Activated CD8-positive, alpha-beta T cell treated with anti-CD3 and anti-CD28 coated beads for 36 hours (primary cell): ENCODE measurements at regions not wholly inside any gene's neighbourhood (a gene's known extent, or its start where the extent isn't known, plus 50 kb on each side); places are given as distances from the start of the nearest gene placed in this dataset.

Source experiments
- ATAC-seq: fragments of 200-7000 bp; cut with Tn5 transposase; one replicate; pipeline ENCODE4 v1.10.0; 2021; ENCODE audit warnings: mild to moderate bottlenecking, moderate library complexity
- CTCF ChIA-PET: fragments of 350-600 bp; sonication (Branson Sonifier 250); formaldehyde crosslinking; loops from one replicate; lab custom pipeline; 2021; ENCODE audit warnings: antibody characterized with exemption; lab: Charles Lee
- POLR2A ChIA-PET: fragments of 350-600 bp; sonication (Branson Sonifier 250); formaldehyde crosslinking; loops from one replicate; lab custom pipeline; 2021; ENCODE audit warnings: antibody characterized with exemption; lab: Charles Lee
- DNase-seq: peaks from one replicate; pipeline ENCODE4 v3.0.0-alpha.2; 2020
- H3K27ac Mint-ChIP-seq: one replicate; pipeline ENCODE4 v1.8.0; 2021; ENCODE audit warnings: mild to moderate bottlenecking, mixed read lengths
- H3K27me3 Mint-ChIP-seq: one replicate; pipeline ENCODE4 v1.8.0; 2021; ENCODE audit warnings: mixed read lengths
- H3K36me3 Mint-ChIP-seq: one replicate; pipeline ENCODE4 v1.8.0; 2021; ENCODE audit warnings: low read depth, mixed read lengths
- H3K4me1 Mint-ChIP-seq: one replicate; pipeline ENCODE4 v1.8.0; 2021; ENCODE audit warnings: low read depth, mixed read lengths
- H3K4me3 Mint-ChIP-seq: one replicate; pipeline ENCODE4 v1.8.0; 2021; ENCODE audit warnings: mild to moderate bottlenecking, moderate library complexity, mixed read lengths
- H3K9me3 Mint-ChIP-seq: one replicate; pipeline ENCODE4 v1.8.0; 2021; ENCODE audit warnings: mixed read lengths
- intact Hi-C: fragments of 100-400 bp; cut with micrococcal nuclease; formaldehyde crosslinking; loops from one replicate; pipeline ENCODE4 v1.10.0; 2022
- TF ChIP-seq, protein P1 (sequence below): fragments of 200-600 bp; IDR thresholded peaks from one replicate; pipeline ENCODE4 v1.8.0; 2022; ENCODE audit warnings: antibody characterized with exemption, mild to moderate bottlenecking

DNA sequence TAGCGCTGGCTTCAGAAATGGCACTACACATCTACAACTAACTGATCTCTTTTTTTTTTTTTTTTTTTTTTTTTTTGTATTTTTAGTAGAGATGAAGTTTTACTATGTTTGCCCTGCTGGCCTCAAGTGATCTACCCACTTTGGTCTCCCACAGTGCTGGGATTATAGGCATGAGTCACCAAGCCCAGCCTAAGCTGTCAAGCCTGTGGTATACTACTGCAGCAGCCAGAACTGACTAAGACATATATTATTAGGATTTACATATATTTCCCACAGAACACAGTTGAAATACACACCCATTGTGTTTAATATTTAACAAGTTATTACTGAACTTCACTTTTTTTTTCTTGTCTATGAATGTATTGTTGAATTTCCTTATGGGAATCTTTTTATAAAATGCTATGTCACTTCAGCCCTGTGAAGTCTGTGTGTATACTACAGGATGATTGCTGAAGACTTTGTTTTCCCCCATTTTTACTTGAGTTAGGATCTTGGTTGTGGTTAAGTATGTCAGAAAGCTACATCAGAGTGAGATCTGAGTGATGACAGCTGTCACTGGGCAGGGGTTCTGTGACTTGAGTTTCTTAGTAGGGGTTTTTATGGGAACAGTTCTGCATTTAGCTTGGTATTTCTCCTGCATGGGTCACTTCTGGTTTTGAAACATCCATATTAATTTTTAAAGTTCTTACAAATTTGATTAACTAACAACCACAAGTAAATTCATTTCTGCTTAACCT, 481.5 kb downstream of the CDY2B start:
- no peaks in the 10 kb centered on the region for H3K36me3 Mint-ChIP-seq
- H3K4me1 Mint-ChIP-seq, result no peaks in the 10 kb centered on the region
- no peaks in the 10 kb centered on the region for H3K27me3 Mint-ChIP-seq
- DNase-seq (no peak), ATAC-seq (no peak)
- CTCF ChIA-PET, result no interaction called here
- H3K4me3 Mint-ChIP-seq, result no peak overlapping the region
- H3K27ac Mint-ChIP-seq, result no peak overlapping the region
- no peaks in the 10 kb centered on the region for H3K9me3 Mint-ChIP-seq
- TF ChIP-seq, protein P1, sequence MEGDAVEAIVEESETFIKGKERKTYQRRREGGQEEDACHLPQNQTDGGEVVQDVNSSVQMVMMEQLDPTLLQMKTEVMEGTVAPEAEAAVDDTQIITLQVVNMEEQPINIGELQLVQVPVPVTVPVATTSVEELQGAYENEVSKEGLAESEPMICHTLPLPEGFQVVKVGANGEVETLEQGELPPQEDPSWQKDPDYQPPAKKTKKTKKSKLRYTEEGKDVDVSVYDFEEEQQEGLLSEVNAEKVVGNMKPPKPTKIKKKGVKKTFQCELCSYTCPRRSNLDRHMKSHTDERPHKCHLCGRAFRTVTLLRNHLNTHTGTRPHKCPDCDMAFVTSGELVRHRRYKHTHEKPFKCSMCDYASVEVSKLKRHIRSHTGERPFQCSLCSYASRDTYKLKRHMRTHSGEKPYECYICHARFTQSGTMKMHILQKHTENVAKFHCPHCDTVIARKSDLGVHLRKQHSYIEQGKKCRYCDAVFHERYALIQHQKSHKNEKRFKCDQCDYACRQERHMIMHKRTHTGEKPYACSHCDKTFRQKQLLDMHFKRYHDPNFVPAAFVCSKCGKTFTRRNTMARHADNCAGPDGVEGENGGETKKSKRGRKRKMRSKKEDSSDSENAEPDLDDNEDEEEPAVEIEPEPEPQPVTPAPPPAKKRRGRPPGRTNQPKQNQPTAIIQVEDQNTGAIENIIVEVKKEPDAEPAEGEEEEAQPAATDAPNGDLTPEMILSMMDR, result no peak
- intact Hi-C loops, result no loop called here
- POLR2A ChIA-PET, result no interaction called here

DNA sequence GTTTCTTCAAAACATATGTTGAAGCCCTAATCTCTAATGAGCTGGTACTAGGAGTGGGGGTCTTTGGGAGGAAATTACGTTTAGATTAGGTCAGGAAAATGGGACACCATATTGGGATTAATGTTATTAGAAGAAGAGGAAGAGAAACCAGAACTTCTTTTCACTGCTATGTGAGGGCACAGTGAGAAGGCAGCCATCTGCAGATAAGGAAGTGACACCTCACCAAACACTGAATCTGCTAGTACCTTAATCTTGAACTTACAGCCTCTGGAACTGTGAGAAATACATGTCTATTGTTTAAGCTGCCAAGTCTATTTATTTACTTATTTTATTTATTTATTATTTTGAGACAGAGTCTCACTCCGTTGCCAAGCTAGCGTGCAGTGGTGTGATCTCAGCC, 482.4 kb downstream of the CDY2B start:
- intact Hi-C loops, result no loop called here
- Mint-ChIP-seq H3K27ac (no peak overlapping the region), H3K36me3 (no peaks in the 10 kb centered on the region), H3K4me1 (no peaks in the 10 kb centered on the region), H3K4me3 (no peak overlapping the region), H3K27me3 (no peaks in the 10 kb centered on the region), H3K9me3 (no peaks in the 10 kb centered on the region)
- ChIA-PET POLR2A (no interaction called here), CTCF (no interaction called here)
- ATAC-seq (no peak), DNase-seq (no peak)
- TF ChIP-seq, protein P1, result no peak

DNA sequence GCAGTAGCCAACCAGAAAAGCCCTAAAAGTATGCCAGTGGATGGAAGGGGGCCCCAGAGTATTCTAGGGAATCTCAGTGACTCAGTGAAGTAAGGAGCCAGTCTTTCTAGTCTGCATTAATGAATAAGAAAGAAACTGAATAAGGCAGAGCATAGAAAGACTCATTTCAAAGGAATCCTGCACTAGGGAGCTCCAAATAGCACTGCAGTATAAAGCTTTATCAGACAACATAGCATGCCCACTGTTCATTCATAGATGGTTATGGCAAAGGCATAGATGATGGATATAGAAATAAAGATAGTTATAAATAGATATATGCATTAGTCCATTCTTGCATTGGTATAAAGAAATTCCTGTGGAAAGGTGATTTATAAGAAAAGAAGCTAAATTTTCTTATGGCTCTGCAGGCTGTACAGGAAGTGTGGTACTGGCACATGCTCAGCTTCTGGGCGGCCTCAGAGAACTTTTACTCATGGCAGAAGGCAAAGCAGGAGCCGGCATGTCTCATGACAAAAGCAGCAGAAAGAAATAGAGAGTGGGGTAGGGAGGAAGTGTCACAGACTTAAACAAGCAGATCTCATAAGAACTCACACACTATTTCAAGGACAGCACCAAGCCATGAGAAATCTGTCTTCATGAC, 498.5 kb downstream of the CDY2B start:
- DNase-seq (no peak), ATAC-seq (no peak)
- TF ChIP-seq, protein P1, result no peak
- Mint-ChIP-seq H3K4me1 (no peaks in the 10 kb centered on the region), H3K27me3 (no peaks in the 10 kb centered on the region), H3K36me3 (no peaks in the 10 kb centered on the region), H3K4me3 (no peak overlapping the region), H3K9me3 (no peaks in the 10 kb centered on the region), H3K27ac (no peak overlapping the region)
- intact Hi-C loops, result no loop called here
- ChIA-PET POLR2A (no interaction called here), CTCF (no interaction called here)

DNA sequence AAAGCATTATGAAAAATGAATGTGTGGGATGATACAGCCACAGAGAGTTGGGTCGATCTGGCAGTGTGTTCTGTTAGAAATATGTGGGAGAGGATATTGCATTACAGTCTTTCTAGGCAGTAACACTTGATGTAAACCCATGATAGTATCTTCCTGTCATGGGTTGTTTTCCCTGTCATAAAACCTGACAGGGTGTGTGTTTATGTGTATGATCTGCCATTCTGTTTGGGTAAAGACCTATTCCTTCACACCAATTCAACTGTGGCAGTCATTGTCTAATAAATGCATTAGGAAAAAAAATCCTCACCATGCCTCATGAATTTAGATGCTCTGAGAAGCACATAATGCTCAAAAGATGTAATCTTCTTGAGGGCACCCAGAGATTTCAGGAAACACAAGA, 501.7 kb downstream of the CDY2B start:
- TF ChIP-seq, protein P1, result no peak
- Mint-ChIP-seq H3K27ac (no peak overlapping the region), H3K36me3 (no peaks in the 10 kb centered on the region), H3K4me3 (no peak overlapping the region), H3K4me1 (no peaks in the 10 kb centered on the region), H3K27me3 (no peaks in the 10 kb centered on the region), H3K9me3 (no peaks in the 10 kb centered on the region)
- CTCF ChIA-PET, result no interaction called here
- ATAC-seq (no peak), DNase-seq (no peak)
- POLR2A ChIA-PET, result no interaction called here
- intact Hi-C loops, result no loop called here

DNA sequence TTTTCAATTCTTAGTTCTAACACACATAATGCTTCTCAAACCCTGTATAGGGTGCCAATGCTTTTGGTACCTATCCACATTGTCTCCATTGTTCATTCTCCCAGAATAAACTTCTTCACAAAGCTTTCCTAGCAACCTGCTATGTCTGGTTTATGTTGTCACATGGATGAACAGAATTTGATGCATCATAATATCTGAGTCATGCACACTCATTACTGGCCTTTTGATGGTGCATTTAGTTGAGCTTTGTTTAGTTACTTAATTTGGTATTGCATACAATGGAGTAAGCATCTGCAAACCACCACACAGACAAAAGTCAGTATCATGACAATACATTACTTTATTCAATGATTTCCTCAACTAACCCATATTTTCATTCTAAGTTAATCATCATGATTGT, 511.6 kb downstream of the CDY2B start:
- no peaks in the 10 kb centered on the region for H3K36me3 Mint-ChIP-seq
- ChIA-PET POLR2A (no interaction called here), CTCF (no interaction called here)
- no peak for DNase-seq
- no peaks in the 10 kb centered on the region for H3K27me3 Mint-ChIP-seq
- H3K4me1 Mint-ChIP-seq, result no peaks in the 10 kb centered on the region
- no peak for ATAC-seq
- H3K9me3 Mint-ChIP-seq, result peaks cover 1% of the 10 kb centered on the region
- no peak overlapping the region for H3K27ac Mint-ChIP-seq
- H3K4me3 Mint-ChIP-seq, result no peak overlapping the region
- intact Hi-C loops, result no loop called here
- TF ChIP-seq, protein P1, result no peak
